ENCODE measurements at regions not wholly inside any gene's neighbourhood (a gene's known extent, or its start where the extent isn't known, plus 50 kb on each side); places are given as distances from the start of the nearest gene placed in this dataset.

- no peaks in the 10 kb centered on the region for H3K9me3 ChIP-seq
- H3K36me3 ChIP-seq (replicated peaks), result no peaks in the 10 kb centered on the region
- H3K4me3 ChIP-seq, result no peak overlapping the region
- H3K27me3 ChIP-seq (ENCODE audit: low read depth), result no peaks in the 10 kb centered on the region
- in situ Hi-C loops (cut with MboI; ENCODE audit: low sequenced_read_pairs), result no loop called here
- no peaks in the 10 kb centered on the region for H3K4me1 ChIP-seq
- DNase-seq (ENCODE audit: low spot score in 2 of 2), result no peak
These were observed 1051.4 kb upstream of the PRKX start for GRCh38 chrX:4764888-4765287.

DNA sequence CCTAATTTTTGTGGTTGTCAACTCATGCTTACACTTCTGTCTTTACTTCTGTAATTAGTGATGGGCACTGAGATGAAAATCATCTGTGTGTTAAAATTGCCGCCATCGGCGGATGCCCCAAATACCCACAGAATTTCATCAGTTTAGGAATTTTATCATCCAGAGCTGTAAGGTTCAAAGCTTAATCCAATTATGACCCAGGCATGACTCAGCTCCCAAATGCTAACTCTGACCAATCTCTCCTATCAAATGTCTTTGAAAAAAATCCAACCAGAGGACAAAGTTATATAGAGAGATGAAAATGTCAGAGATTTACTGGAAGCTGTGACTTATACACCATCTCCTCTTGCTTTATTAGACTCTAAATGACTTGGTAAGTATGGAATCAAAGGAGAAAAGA is 1048.7 kb upstream of the PRKX start:
- no peak for DNase-seq (ENCODE audit: low spot score in 2 of 2)
- Histone ChIP-seq H3K9me3 (no peaks in the 10 kb centered on the region), H3K36me3 (replicated peaks) (no peaks in the 10 kb centered on the region), H3K4me3 (no peak overlapping the region), H3K27me3 (ENCODE audit: low read depth) (no peaks in the 10 kb centered on the region), H3K4me1 (no peaks in the 10 kb centered on the region)
- in situ Hi-C loops (cut with MboI; ENCODE audit: low sequenced_read_pairs), result no loop called here

DNA sequence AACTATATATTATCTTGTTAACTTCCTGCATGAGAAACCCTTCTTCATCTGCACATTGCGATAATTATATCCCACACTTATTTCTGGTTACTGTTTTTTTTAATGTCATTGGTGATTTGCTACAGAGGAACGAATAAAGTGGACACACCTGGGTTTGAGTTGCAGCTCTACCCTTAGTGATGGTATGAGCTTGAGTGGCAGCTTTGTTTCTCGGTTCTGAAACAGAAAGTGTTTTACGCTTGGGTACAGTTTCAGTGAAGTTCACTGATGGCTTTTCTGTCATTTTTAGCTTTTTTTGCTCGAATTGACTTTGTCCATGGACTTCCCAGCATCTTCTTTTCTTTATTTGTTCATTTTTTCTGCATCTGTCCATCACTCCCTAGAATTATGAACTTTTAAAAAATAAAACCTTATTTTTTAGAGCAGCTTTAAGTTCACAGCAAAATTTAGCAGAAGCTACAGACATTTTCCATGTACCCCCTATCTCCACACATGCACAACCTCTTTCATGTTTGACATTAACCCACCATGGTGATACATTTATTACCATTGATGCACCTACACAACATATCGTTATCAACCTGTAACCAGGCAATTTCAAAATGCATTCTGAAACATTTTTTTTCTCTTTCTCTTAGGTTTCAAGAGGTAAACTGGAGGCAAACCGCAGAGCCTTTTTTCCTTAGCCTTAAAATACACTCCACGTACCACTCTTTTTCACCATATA is 1041.6 kb upstream of the PRKX start:
- H3K4me3 ChIP-seq, result no peak overlapping the region
- no peaks in the 10 kb centered on the region for H3K27me3 ChIP-seq (ENCODE audit: low read depth)
- no peaks in the 10 kb centered on the region for H3K9me3 ChIP-seq
- no peak for DNase-seq (ENCODE audit: low spot score in 2 of 2)
- no peaks in the 10 kb centered on the region for H3K4me1 ChIP-seq
- H3K36me3 ChIP-seq (replicated peaks), result no peaks in the 10 kb centered on the region
- in situ Hi-C loops (cut with MboI; ENCODE audit: low sequenced_read_pairs), result no loop called here

GRCh38 chrX:4741024-4741423 is 1027.6 kb upstream of the PRKX start:
- Histone ChIP-seq H3K36me3 (replicated peaks) (no peaks in the 10 kb centered on the region), H3K27me3 (ENCODE audit: low read depth) (no peaks in the 10 kb centered on the region), H3K9me3 (peaks cover under 1% of the 10 kb centered on the region), H3K4me1 (no peaks in the 10 kb centered on the region), H3K4me3 (no peak overlapping the region)
- no peak for DNase-seq (ENCODE audit: low spot score in 2 of 2)
- in situ Hi-C loops (cut with MboI; ENCODE audit: low sequenced_read_pairs), result no loop called here

- H3K4me3 ChIP-seq, result no peak overlapping the region
- no peaks in the 10 kb centered on the region for H3K4me1 ChIP-seq
- H3K27me3 ChIP-seq (ENCODE audit: low read depth), result no peaks in the 10 kb centered on the region
- H3K9me3 ChIP-seq, result no peaks in the 10 kb centered on the region
- in situ Hi-C loops (cut with MboI; ENCODE audit: low sequenced_read_pairs), result no loop called here
- DNase-seq (ENCODE audit: low spot score in 2 of 2), result no peak
- H3K36me3 ChIP-seq (replicated peaks), result no peaks in the 10 kb centered on the region
These were observed 1021.9 kb upstream of the PRKX start for GRCh38 chrX:4735299-4735698.

DNA sequence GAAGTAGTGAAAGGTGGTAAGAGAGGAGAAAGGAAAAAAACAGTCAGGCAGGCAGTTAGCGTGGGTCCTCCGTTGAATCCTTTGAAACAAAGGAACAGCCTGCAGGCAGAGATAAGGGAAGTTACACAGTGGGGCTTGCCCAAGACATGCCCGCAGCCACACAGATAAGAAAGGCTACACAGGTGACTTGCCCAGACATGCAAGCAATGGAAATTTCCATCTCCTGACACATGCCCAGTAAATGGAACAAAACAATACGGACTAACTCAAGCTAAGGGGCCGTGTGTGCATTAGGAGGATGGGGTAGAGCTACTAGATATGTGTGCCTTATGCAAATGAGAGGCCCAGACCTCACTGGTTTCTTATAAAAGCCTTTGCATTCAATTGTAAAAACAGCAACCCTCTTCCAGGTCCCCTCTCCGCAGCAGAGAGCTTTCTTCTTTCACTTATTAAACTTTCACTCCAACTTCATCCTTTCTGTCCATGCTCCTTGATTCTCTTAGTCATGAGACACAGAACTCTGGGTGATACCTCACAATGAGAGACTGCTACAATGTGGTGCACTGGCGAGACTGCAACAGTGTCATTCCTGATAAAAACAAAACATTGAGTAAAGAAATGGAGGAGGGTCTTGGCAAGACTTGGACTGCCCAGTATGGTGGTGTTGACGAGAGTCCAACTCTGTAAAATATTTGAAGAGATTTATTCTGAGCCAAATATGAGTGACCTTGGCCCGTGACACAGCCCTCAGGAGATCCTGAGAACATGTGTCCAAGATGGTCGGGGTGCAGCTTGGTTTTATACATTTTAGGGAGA is 997.4 kb upstream of the PRKX start:
- Histone ChIP-seq H3K4me3 (no peak overlapping the region), H3K27me3 (ENCODE audit: low read depth) (no peaks in the 10 kb centered on the region), H3K9me3 (no peaks in the 10 kb centered on the region), H3K36me3 (replicated peaks) (no peaks in the 10 kb centered on the region), H3K4me1 (no peaks in the 10 kb centered on the region)
- no peak for DNase-seq (ENCODE audit: low spot score in 2 of 2)
- in situ Hi-C loops (cut with MboI; ENCODE audit: low sequenced_read_pairs), result no loop called here

DNA sequence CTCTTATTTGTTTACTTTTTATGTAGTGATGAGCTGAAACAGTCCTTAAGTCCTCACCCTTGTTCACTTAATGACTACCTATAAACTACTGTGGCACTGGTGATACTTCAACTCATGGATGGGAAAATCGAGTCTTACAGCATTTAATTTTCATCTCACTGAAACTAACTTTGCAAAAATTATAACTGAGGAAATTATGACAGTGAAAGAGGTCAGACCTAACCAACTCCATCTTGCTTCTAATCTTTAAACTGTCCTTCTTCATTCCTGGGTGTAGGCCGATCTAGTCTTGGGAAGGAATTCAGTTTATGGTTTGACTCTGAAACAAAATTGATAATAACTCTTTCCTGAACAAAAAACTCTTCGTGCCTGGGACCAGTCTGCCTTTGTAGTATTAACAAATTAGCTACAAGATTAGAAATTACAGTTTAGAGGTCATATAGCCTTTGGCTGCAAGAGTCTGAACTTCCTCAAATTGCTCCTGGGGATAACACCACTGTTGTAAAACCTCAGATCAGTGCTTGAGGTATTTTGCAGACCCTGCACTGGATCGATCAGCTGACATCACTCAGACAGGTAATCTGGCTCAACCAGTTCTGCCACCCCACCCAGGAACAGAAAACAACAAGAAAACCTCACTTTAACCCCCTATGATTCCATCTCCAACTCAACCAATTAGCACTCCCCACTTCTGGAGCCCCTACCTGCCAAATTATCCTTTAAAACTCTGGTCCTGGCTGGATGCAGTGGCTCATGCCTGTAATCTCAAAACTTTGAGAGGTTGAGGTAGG is 995.7 kb upstream of the PRKX start:
- no peak for DNase-seq (ENCODE audit: low spot score in 2 of 2)
- H3K9me3 ChIP-seq, result no peaks in the 10 kb centered on the region
- no peaks in the 10 kb centered on the region for H3K4me1 ChIP-seq
- H3K27me3 ChIP-seq (ENCODE audit: low read depth), result no peaks in the 10 kb centered on the region
- H3K36me3 ChIP-seq (replicated peaks), result no peaks in the 10 kb centered on the region
- H3K4me3 ChIP-seq, result no peak overlapping the region
- in situ Hi-C loops (cut with MboI; ENCODE audit: low sequenced_read_pairs), result no loop called here

DNA sequence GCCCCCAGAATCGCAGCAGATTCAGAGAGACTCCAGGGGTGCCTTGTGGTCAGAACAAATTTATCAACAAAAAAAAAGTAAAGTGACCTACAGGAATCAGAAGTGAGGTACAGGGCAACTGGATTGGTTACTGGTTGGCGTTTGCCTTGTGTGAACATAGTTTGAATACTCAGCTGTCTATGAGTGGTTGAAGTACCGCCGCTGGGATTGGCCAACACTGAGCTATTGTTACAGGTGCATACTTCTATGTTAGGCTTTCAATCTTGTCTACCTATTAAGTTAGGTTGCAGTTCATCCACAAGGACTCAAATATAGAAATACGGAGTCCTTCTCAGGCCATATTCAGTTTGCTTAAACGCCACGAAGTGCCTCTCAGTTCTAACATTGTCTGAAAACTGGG is 993.5 kb upstream of the PRKX start:
- H3K4me3 ChIP-seq, result no peak overlapping the region
- DNase-seq (ENCODE audit: low spot score in 2 of 2), result no peak
- H3K4me1 ChIP-seq, result no peaks in the 10 kb centered on the region
- H3K36me3 ChIP-seq (replicated peaks), result no peaks in the 10 kb centered on the region
- no peaks in the 10 kb centered on the region for H3K9me3 ChIP-seq
- no peaks in the 10 kb centered on the region for H3K27me3 ChIP-seq (ENCODE audit: low read depth)
- in situ Hi-C loops (cut with MboI; ENCODE audit: low sequenced_read_pairs), result no loop called here

- DNase-seq (ENCODE audit: low spot score in 2 of 2), result no peak
- Histone ChIP-seq H3K9me3 (no peaks in the 10 kb centered on the region), H3K36me3 (replicated peaks) (no peaks in the 10 kb centered on the region), H3K27me3 (ENCODE audit: low read depth) (no peaks in the 10 kb centered on the region), H3K4me3 (no peak overlapping the region), H3K4me1 (no peaks in the 10 kb centered on the region)
- in situ Hi-C loops (cut with MboI; ENCODE audit: low sequenced_read_pairs), result no loop called here
These were observed 977.1 kb upstream of the PRKX start for GRCh38 chrX:4690521-4690920.

GRCh38 chrX:4682636-4683035 is 969.2 kb upstream of the PRKX start:
- DNase-seq (ENCODE audit: low spot score in 2 of 2), result no peak
- Histone ChIP-seq H3K27me3 (ENCODE audit: low read depth) (no peaks in the 10 kb centered on the region), H3K4me3 (no peak overlapping the region), H3K9me3 (no peaks in the 10 kb centered on the region), H3K4me1 (no peaks in the 10 kb centered on the region), H3K36me3 (replicated peaks) (no peaks in the 10 kb centered on the region)
- in situ Hi-C loops (cut with MboI; ENCODE audit: low sequenced_read_pairs), result no loop called here

GRCh38 chrX:4675686-4676300 is 962.3 kb upstream of the PRKX start:
- Histone ChIP-seq H3K36me3 (replicated peaks) (no peaks in the 10 kb centered on the region), H3K9me3 (no peaks in the 10 kb centered on the region), H3K27me3 (ENCODE audit: low read depth) (no peaks in the 10 kb centered on the region), H3K4me1 (no peaks in the 10 kb centered on the region), H3K4me3 (no peak overlapping the region)
- in situ Hi-C loops (cut with MboI; ENCODE audit: low sequenced_read_pairs), result no loop called here
- no peak for DNase-seq (ENCODE audit: low spot score in 2 of 2)

DNA sequence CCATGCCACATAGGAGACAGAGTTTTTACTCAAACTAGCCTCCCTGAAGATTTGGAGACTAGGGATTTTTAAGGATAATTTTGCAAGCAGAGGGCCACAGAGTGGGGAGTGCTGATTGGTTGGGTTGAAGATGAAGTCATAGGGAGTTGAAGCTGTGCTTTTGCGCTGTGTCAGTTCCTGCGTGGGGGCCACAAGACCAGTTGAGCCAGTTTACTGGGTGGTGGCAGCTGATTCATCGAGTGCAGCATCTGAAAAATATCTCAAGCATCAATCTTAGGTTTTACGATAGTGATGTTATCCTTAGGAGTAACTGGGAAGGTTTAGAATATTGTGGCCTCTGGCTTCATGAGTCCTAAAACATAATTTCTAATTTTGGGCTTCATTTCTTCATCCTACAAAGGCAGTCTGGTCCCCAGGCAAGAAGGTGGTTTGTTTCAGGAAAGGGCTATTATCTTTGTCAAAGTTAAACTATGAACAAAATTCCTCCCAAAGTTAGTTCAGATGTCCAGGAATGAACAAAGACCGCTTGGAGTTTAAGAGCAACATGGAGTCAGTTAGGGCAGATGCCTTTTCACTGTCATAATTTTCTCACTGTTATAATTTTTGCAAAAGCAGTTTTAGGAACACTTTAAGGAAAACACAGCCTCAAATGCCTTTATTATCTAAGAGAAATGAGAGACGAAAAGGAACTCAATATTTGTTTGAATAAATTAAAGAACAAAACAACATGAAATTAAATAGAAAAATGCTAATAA is 960.8 kb upstream of the PRKX start:
- no peaks in the 10 kb centered on the region for H3K4me1 ChIP-seq
- no peaks in the 10 kb centered on the region for H3K27me3 ChIP-seq (ENCODE audit: low read depth)
- H3K4me3 ChIP-seq, result no peak overlapping the region
- no peaks in the 10 kb centered on the region for H3K36me3 ChIP-seq (replicated peaks)
- in situ Hi-C loops (cut with MboI; ENCODE audit: low sequenced_read_pairs), result no loop called here
- H3K9me3 ChIP-seq, result no peaks in the 10 kb centered on the region
- DNase-seq (ENCODE audit: low spot score in 2 of 2), result no peak

- H3K36me3 ChIP-seq (replicated peaks), result no peaks in the 10 kb centered on the region
- H3K4me3 ChIP-seq, result no peak overlapping the region
- in situ Hi-C loops (cut with MboI; ENCODE audit: low sequenced_read_pairs), result no loop called here
- no peaks in the 10 kb centered on the region for H3K27me3 ChIP-seq (ENCODE audit: low read depth)
- H3K9me3 ChIP-seq, result no peaks in the 10 kb centered on the region
- no peaks in the 10 kb centered on the region for H3K4me1 ChIP-seq
- no peak for DNase-seq (ENCODE audit: low spot score in 2 of 2)
These were observed 957.9 kb upstream of the PRKX start for GRCh38 chrX:4671344-4671743.

Data from HAP-1 (cell line).